ENCODE measurements at regions not wholly inside any gene's neighbourhood (a gene's known extent, or its start where the extent isn't known, plus 50 kb on each side); places are given as distances from the start of the nearest gene placed in this dataset.

DNA sequence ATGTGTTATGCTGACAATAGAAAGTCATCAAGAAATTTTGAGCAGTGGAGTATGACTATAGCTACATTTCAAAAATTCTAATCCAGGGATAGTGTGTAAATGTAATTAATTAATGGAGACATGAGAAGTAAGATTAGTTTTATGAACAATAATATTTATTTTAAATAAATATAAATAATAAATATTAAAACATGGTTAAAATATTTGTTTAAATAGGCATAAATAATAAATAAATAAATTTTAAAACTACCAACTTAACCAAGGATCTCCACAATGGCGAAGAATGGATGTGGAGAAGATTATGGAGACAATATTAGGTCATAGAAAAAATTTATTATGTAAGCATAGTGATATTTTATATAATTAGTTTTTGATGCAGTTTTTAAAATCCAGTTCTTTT lies 588.2 kb upstream of the NOVA1 start:
- Mint-ChIP-seq H3K4me3 (ENCODE audit: unreplicated experiment) (no peak overlapping the region), H3K36me3 (ENCODE audit: unreplicated experiment) (no peaks in the 10 kb centered on the region), H3K4me1 (ENCODE audit: unreplicated experiment) (no peaks in the 10 kb centered on the region), H3K9me3 (ENCODE audit: unreplicated experiment) (peaks cover 3% of the 10 kb centered on the region), H3K27ac (ENCODE audit: unreplicated experiment) (no peak overlapping the region), H3K27me3 (ENCODE audit: unreplicated experiment) (no peaks in the 10 kb centered on the region)
- TF ChIP-seq, protein P1, sequence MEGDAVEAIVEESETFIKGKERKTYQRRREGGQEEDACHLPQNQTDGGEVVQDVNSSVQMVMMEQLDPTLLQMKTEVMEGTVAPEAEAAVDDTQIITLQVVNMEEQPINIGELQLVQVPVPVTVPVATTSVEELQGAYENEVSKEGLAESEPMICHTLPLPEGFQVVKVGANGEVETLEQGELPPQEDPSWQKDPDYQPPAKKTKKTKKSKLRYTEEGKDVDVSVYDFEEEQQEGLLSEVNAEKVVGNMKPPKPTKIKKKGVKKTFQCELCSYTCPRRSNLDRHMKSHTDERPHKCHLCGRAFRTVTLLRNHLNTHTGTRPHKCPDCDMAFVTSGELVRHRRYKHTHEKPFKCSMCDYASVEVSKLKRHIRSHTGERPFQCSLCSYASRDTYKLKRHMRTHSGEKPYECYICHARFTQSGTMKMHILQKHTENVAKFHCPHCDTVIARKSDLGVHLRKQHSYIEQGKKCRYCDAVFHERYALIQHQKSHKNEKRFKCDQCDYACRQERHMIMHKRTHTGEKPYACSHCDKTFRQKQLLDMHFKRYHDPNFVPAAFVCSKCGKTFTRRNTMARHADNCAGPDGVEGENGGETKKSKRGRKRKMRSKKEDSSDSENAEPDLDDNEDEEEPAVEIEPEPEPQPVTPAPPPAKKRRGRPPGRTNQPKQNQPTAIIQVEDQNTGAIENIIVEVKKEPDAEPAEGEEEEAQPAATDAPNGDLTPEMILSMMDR (IDR thresholded peaks at IDR 0.05) = no peak
- no peak for DNase-seq (ENCODE audit: extremely low spot score, unreplicated experiment)

GRCh38 chr14:27187136-27187535 lies 589.3 kb upstream of the NOVA1 start:
- DNase-seq (ENCODE audit: extremely low spot score, unreplicated experiment) = no peak
- Mint-ChIP-seq H3K36me3 (ENCODE audit: unreplicated experiment) (no peaks in the 10 kb centered on the region), H3K9me3 (ENCODE audit: unreplicated experiment) (no peaks in the 10 kb centered on the region), H3K4me1 (ENCODE audit: unreplicated experiment) (no peaks in the 10 kb centered on the region), H3K27ac (ENCODE audit: unreplicated experiment) (no peak overlapping the region), H3K4me3 (ENCODE audit: unreplicated experiment) (no peak overlapping the region), H3K27me3 (ENCODE audit: unreplicated experiment) (no peaks in the 10 kb centered on the region)
- TF ChIP-seq, protein P1 (IDR thresholded peaks at IDR 0.05) = no peak

DNA sequence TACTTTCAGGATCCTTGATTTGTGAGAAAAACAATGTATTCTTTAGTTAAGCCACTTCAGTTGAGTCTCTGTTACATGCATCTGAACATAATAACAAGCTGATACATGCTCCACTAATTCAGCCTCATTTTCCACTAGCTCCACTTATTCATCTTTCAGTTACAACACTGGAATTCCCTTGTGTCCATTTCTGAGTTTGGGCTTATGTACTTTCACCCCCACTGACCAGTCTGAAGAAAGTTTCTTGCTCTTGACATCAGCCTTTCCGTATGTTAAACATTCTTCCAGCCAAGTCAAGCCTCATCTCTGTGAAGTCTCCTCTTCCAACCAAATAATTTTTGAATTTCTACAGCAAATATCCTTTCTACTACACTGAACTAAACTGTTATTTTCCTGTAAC lies 592.5 kb upstream of the NOVA1 start:
- Mint-ChIP-seq H3K4me1 (ENCODE audit: unreplicated experiment) (no peaks in the 10 kb centered on the region), H3K9me3 (ENCODE audit: unreplicated experiment) (no peaks in the 10 kb centered on the region), H3K4me3 (ENCODE audit: unreplicated experiment) (no peak overlapping the region), H3K27ac (ENCODE audit: unreplicated experiment) (no peak overlapping the region), H3K36me3 (ENCODE audit: unreplicated experiment) (no peaks in the 10 kb centered on the region), H3K27me3 (ENCODE audit: unreplicated experiment) (no peaks in the 10 kb centered on the region)
- TF ChIP-seq, protein P1 (IDR thresholded peaks at IDR 0.05) = no peak
- DNase-seq (ENCODE audit: extremely low spot score, unreplicated experiment) = no peak

DNA sequence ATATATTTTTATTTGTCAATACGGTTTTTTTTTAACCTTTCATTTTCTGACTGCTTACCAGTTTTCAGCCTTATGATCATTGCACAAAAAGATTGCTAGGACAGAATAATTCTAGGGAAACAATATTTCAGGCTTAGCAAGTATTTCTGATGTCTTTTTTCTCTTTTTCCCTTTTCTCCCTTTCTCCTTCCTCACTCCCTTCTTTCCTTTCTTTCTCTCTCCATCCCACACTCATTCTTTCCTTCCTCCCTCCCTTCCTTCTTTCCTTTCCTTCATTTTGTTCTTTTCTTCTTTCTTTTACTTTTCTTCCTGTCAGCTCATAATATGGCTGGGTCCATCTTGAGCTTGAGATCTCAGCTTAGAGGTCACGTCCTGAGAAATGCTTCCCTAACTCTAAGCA lies 601.4 kb upstream of the NOVA1 start:
- Mint-ChIP-seq H3K27ac (ENCODE audit: unreplicated experiment) (no peak overlapping the region), H3K9me3 (ENCODE audit: unreplicated experiment) (no peaks in the 10 kb centered on the region), H3K4me1 (ENCODE audit: unreplicated experiment) (no peaks in the 10 kb centered on the region), H3K27me3 (ENCODE audit: unreplicated experiment) (peaks cover 4% of the 10 kb centered on the region), H3K4me3 (ENCODE audit: unreplicated experiment) (no peak overlapping the region), H3K36me3 (ENCODE audit: unreplicated experiment) (no peaks in the 10 kb centered on the region)
- TF ChIP-seq, protein P1 (IDR thresholded peaks at IDR 0.05) = no peak
- DNase-seq (ENCODE audit: extremely low spot score, unreplicated experiment) = no peak

GRCh38 chr14:27205036-27205435 lies 607.2 kb upstream of the NOVA1 start:
- H3K27ac Mint-ChIP-seq (ENCODE audit: unreplicated experiment) = no peak overlapping the region
- peaks cover 4% of the 10 kb centered on the region for H3K27me3 Mint-ChIP-seq (ENCODE audit: unreplicated experiment)
- H3K4me1 Mint-ChIP-seq (ENCODE audit: unreplicated experiment) = no peaks in the 10 kb centered on the region
- H3K9me3 Mint-ChIP-seq (ENCODE audit: unreplicated experiment) = no peaks in the 10 kb centered on the region
- no peak for DNase-seq (ENCODE audit: extremely low spot score, unreplicated experiment)
- no peak overlapping the region for H3K4me3 Mint-ChIP-seq (ENCODE audit: unreplicated experiment)
- TF ChIP-seq, protein P1 (IDR thresholded peaks at IDR 0.05) = no peak
- no peaks in the 10 kb centered on the region for H3K36me3 Mint-ChIP-seq (ENCODE audit: unreplicated experiment)

All from osteocyte (in vitro differentiated cells).